HG02870 (cell line): ENCODE measurements at regions not wholly inside any gene's neighbourhood (a gene's known extent, or its start where the extent isn't known, plus 50 kb on each side); places are given as distances from the start of the nearest gene placed in this dataset.

Source experiments
- ATAC-seq: cut with Tn5 transposase; IDR thresholded peaks from one replicate; pipeline ENCODE4 v1.9.1; 2021; ENCODE audit warnings: mild to moderate bottlenecking, moderate library complexity; ENCODE audit not compliant: unreplicated experiment

DNA sequence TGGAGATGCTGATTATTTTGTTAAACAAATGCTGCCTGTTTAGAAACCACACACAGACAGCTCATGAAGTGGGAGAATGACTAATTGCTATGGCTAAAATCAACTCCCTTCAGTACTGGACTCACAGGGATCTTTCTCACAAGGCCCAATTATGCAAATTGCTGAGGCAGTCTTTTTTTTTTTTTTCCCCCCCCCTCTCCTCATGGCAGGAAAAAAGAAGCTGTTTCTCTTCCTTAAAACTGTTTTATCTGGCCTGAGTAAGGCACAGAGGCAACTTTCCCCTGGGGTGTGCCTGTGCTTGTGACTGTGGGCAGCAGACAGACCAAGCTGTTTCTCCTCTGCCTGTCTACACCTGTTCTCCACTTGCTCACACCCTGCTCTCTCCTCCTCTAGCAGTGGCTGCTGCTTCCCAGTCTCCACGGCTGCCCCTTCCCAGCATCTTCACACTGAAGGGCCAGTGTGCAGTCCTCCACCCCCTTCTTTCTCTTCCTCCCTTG, 65.4 kb upstream of the STEAP1B start:
- peak; percentile 36 for ATAC-seq

DNA sequence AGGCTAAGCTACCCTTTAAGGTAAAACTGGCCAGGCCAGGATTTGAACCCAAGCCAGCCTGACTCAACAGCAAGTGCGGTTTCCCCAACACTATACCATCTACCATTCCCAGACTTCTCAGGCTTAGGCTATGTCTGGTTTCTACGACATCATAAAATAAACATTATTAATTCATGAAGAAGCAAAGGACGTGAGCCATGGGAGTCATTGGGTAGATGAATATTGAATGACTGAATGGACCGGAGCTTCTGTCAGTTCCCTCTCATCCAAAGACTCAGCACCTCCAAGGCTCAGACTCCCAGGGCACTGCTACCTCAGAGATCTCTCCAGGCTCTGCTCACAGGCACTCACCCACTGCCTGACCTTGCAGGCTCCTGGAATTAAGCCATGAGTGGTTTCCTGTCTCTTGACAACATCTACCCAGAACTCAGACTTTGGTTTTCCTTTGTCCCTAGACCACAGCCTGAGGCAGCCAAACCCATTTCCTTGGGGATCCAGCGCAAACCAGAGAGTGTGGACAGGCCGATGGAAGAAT, 64.6 kb upstream of the STEAP1B start:
- no peak for ATAC-seq

DNA sequence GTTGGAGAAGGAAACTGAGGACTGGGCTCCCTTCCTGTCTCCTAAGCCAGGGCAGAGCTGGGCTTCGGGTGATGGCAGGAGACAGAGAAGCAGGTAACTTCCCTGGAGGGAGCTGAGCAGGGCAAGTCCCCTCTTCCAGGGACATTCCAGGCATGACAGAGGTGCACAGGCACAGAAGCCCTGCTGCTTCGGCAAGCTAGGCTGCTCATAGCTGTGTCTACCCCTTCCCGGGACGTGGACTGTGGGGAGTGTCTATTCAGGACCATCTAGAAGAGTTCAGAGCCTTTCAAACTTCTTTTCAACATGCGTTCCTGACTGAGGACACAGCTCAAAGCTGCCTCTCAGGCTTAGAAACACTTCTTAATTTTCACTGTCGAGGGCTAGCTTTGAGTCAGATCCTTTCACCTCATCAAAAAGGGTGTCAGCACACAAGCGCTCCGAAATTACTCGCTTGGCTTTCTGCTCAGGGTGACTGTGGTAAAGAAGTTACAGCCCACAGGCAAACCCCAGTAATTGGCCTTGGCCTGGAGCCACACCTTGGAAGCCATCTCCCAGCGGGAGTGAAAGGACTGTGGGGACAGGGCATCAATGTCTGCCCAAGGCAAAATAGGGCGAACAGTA, 63.7 kb upstream of the STEAP1B start:
- ATAC-seq = peak; percentile 65

DNA sequence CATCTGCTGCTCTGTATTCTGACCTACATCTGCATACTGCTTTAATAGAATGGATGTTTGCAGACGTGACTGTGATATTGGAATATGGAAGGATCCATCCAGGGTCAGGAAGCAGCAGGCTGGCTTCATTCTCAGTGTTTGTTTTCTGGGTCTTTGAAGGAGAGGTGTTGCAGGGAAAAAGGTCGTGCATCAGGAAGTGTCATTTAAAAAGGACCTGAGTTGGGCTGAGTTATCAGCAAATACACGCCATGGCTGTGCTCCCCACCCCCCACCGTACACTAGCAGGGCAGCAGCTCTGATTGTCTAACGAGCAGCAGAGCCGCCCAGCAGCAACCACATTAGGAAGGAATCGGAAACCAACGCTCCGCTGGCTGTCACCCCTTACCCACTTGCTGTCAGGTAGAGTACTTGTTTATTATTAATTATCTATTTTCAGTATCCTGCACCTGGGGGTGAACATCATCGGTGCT, 63.1 kb upstream of the STEAP1B start:
- no peak for ATAC-seq

DNA sequence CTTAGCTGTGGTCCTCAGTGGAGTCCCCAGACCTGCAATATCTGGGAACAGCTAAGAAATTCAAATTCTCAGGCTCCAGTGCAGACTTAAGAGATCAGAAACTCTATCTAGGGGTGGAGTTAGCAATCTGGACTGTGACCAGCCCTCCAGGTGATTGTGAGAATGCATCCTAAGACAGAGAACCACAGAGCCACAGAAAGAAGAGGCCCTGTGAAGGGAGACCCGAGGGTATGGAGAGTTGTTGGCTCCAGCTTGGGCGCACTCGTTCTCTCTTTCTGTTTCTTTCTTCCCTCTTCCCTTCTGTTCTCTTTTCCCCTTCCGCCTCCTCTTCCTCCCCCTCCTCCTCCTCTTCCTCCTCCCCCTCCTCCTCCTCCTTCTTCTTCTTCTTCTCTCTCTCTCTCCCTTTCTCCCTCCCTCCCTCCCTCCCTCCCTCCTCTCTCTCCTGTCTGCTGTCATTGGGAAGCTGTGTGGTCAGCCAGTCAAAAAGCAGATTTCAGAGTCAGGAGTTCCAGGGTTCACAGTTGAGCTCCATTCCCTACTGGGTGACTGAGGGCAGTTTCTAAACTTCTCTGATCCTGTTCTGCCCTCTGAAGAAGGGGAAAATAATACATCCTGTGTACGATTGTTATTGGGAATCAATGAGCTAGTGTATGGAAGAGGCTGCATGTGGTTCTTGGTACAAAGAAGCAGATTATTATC, 62.1 kb upstream of the STEAP1B start:
- ATAC-seq = peak; percentile 26

DNA sequence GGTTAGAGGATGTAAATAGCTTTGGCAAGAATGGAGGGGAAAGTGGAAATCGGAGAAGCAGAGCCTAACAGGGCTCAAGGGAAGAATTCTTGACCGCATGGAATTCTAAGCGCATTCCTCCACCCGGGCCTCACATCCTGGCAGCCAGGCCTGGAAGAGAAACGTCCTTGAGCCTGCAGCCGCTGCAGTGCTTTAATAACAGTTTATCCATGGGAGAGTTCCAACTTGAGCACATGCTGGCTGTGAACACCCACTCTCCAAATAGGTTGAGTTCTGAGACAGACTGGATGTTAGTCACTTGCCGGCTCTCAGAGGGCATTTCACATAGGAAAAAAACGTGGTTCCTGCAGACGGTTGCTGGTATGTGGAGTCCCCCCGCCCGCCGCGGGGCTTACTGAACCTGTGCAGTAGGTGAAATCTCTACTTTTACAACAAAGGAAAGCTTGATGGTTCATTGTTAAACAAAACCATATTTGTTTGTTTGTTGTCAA, 61.4 kb upstream of the STEAP1B start:
- no peak for ATAC-seq

DNA sequence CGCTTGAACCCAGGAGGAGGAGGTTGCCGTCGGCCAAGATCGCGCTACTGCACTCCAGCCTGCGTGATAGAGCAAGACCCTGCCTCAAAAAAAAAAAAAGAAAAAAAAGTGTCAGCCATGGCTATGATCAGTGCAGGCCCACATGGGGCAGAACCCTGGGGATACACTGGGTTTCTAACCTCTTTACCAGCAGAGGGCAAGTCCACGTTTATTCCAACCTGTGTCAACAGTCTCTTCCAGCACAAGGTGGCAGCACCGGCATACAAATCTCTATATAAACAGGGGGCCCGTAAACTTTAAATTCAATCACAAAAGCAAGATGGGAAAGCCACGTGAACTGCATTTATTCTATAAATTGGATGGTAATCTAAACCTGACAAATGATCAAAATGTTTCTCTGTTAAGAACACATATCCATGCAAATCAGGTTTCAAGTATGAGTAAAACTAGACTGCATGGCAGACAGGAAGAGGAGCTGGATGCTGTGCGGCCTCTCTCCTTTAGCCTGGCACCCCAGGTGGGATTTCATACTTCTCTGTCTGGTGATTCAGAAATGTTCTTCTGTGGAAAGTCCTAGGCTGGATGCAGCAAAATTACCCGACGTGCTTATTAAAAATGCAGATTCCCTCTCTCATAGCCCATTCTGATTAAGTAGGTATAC, 60.0 kb upstream of the STEAP1B start:
- ATAC-seq = no peak

DNA sequence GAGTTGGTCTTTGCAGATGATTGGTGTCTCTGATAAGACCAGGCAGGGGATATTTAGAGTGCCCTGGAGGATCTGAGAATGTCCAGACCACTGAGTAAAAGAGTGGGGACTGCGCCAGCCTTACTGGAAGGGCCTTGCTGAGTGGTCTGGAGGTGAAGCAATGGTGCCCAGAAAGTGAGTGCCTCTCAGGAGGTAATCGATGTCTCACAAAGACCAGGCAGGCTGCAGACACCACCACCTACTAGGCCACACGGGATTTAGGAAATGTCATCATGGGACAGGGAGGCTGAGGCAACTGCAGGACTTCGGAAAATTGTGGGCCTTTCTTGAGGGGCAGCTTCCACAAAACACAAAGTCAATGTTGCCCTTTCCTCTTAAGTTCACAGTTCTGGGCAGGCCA, 57.2 kb upstream of the STEAP1B start:
- ATAC-seq = no peak

DNA sequence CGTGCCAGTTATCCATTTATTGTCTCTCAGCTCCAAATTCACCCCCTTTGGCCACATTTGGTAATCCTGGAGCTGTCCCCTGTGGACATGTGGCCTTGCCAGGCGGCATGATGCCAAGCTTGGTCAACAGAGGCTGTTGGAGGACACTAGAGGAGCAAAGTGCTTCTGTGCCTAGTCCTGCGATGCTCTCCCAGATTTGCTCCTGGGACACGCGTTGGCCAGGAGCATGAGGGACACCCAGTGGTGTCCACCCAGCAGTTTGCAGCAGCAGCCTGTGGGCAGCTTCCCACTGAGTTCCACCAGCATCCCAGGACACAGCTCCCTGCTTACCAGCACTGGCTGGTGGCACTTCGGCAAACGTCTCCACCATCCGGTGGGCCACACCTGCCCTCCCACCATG, 55.5 kb upstream of the STEAP1B start:
- ATAC-seq = no peak

DNA sequence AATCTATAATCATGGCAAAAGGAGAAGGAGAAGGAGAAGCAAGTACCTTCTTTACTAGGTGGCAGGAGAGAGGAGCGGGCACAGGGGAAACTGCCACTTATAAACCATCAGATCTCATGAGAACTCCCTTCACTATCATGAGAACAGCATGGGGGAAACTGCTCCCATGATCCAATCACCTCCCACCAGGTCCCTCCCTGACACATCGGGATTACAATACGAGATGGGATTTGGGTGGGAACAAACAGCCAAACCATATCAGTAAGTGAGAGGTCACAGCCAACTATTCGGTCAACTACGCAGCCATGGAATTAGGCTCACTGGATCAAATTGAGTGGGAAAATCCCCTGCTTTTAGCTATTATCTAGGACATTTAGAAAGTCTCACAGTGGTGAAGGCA, 54.2 kb upstream of the STEAP1B start:
- no peak for ATAC-seq

DNA sequence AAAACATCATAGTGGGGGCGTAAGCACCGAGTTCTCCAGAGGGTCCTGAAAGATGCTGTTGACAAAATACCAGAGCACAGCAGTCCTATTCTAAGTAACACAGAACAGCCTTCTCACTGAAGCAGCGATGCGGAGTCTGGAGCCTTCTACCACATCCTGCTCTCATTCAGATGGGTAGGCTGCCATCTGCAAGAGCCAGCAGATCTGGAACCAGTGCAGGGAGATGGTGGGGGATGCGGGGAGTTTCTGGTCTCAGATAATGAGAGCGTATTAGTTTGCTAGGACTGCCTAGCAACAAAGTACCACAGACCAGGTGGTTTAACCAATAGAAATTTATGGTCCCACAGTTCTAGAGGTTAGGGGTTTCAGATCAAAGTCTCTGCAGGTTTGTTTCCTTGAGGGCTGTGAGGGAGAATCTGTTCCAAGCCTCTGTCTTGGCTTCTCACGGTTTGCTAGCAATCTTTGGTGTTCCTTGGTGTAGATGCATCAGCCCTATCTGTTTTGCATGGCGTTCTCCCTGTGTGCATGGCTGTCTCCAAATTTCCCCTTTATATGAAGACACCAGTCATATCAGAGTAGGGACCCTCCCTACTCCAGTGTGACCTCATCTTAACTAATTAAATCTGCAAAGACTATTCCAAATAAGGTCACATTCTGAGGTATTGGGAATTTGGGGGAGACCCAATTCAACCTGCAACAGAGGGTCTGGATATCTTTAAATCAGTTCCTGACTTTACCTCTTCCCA, 52.0 kb upstream of the STEAP1B start:
- peak; percentile 82 for ATAC-seq

DNA sequence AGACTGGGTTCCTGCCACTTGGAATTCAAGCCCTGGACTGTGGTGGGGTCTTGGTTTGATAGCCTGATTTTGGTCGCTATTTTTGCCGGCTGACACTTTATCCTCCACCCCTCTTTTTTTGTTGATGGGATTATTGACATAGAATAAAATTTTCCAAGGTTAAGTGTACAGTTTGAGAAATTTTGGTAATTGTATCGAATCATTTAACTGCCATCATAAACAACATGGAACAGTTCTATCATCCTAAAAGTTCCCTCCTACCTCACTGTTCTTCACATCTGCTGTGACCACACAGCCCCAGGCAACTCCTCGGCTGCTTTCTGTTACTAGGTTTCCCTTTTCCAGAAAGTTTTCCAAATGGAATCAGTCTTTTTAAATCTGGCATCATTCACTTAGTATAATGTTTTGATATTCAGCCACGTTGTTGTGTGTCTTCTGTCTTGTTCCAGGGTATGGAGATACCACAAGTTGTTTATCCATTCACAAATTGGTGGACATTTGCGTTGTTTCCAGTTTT, 50.6 kb upstream of the STEAP1B start:
- ATAC-seq = no peak

DNA sequence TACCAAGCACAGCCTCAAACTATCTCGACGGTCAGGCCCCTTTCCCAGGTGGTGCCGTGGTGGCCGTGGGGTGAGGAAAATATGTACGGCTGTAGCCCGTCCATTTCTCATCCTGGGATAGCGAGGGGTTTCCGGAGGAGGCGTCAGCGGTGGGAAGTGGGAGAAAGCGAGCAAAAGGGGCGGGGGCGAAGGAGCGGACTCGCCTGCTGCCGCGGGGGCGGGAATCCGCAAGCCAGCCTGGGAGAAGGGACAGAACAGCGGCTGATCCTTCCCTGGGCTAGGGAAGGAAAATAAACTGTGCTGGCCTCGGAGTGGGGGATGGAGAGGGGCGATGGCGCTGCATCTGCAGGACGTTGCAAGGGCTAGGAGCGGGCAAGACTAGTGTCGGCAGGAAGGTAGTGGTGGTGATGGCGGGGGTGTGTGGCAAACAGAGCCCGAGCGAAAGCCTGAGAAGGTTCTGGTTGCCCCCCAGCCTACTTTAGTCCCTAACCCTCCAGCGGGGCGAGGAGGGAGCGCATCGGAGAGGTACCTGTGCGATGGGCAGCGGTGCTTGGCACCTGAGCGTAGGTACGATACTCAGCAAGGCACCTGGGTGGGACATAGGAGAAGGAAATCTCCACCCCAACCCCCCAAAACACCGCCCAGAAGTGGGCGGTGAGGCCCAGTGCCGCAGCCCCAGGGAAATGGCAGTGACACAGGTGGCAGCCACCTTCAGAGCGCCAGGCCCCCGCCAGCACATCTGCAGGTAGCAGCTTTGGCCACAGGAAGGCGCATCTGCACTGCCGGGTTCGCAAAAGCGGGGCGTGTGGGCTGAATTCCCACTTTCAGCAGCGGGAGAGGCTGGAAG, 49.9 kb upstream of the STEAP1B start:
- ATAC-seq = no peak
